GM12878 (cell line): ENCODE measurements at regions not wholly inside any gene's neighbourhood (a gene's known extent, or its start where the extent isn't known, plus 50 kb on each side); places are given as distances from the start of the nearest gene placed in this dataset.
"Not testable (repeated sequence)": the region's sequence is repeated elsewhere in the genome, so short reads cannot be mapped to it uniquely, and the experiment has no call there.

Experiments used
- ATAC-seq: fragments of 200-7000 bp; cut with Tn5 transposase; 3 replicates; pipeline ENCODE4 v1.9.1; 2020; ENCODE audit warnings: mild to moderate bottlenecking, moderate library complexity
- BruUV-seq: library from RNA; stranded (reverse); fragments of 400-500 nt; replicated peaks from 2 replicates; lab custom pipeline; 2021; lab: Mats Ljungman, UMichigan
- CTCF ChIA-PET: fragments of 300-600 bp; sonication (Branson Sonifier 250); formaldehyde crosslinking; extraction: SDS; loops from one replicate; lab custom pipeline; 2021; ENCODE audit warnings: inconsistent platforms; lab: Yijun Ruan, JAX
- POLR2A ChIA-PET: fragments of 350-600 bp; formaldehyde crosslinking; extraction: SDS; loops from one replicate; lab custom pipeline; 2021; ENCODE audit warnings: inconsistent platforms; lab: Charles Lee
- RAD21 ChIA-PET: fragments of 300-600 bp; sonication (Branson Sonifier 250); formaldehyde crosslinking; loops from one replicate; lab custom pipeline; 2023; ENCODE audit warnings: antibody characterized with exemption; ENCODE audit not compliant: unreplicated experiment; lab: Charles Lee
- SMC1A ChIA-PET: fragments of 300-600 bp; sonication (Branson Sonifier 250); formaldehyde crosslinking; loops from one replicate; lab custom pipeline; 2023; ENCODE audit not compliant: unreplicated experiment, uncharacterized antibody; lab: Charles Lee
- DNase-seq: peaks from one replicate; pipeline ENCODE4 v3.0.0-alpha.2; 2011; ENCODE audit warnings: low read depth, low spot score
- FAIRE-seq: peaks from 3 replicates; lab custom pipeline; 2011; peaks lifted over from hg19 to GRCh38; lab: Jason Lieb, UNC
- H2AFZ ChIP-seq: 2 replicates; pipeline ENCODE4 v1.6.0; 2011; ENCODE audit warnings: low read depth, low read length, control low read depth; ENCODE audit not compliant: control insufficient read depth
- H3K27ac ChIP-seq: 2 replicates; pipeline ENCODE4 v1.5.1; 2011; ENCODE audit warnings: control low read depth; ENCODE audit not compliant: control insufficient read depth, insufficient read depth
- H3K27me3 ChIP-seq, 2 experiments: replicated peaks in 1 of 2; 2 replicates each; pipeline versions ENCODE4 v1.6.0 to v1.6.1; 2011; ENCODE audit warnings: low read length in 1 of 2; ENCODE audit not compliant: control insufficient read depth in 2 of 2, insufficient read depth in 2 of 2
- H3K36me3 ChIP-seq, 2 experiments: 2 replicates each; pipeline ENCODE4 v1.5.1; 2011; ENCODE audit warnings: low read length in 1 of 2; ENCODE audit not compliant: control insufficient read depth in 2 of 2, insufficient read depth in 2 of 2
- H3K4me1 ChIP-seq: 2 replicates; pipeline ENCODE4 v1.6.1; 2011; ENCODE audit warnings: mild to moderate bottlenecking, low read length, moderate library complexity, mixed read lengths; ENCODE audit not compliant: control insufficient read depth, insufficient read depth
- H3K4me2 ChIP-seq: 2 replicates; pipeline ENCODE4 v1.6.0; 2011; ENCODE audit warnings: control low read depth; ENCODE audit not compliant: control insufficient read depth, insufficient read depth
- H3K4me3 ChIP-seq: fragments of 200-600 bp; sonication (generic); 2 replicates; pipeline ENCODE4 v1.5.1; 2016
- H3K79me2 ChIP-seq: 2 replicates; pipeline ENCODE4 v1.6.0; 2011; ENCODE audit warnings: low read length; ENCODE audit not compliant: control insufficient read depth, insufficient read depth
- H3K9ac ChIP-seq: 2 replicates; pipeline ENCODE4 v1.8.0; 2011; ENCODE audit warnings: low read length, control low read depth, mixed read lengths; ENCODE audit not compliant: control insufficient read depth, insufficient read depth
- H3K9me3 ChIP-seq: replicated peaks from 3 replicates; pipeline ENCODE4 v1.5.1; 2011; ENCODE audit warnings: mild to moderate bottlenecking, low read length; ENCODE audit not compliant: control insufficient read depth, insufficient read depth
- H4K20me1 ChIP-seq: 2 replicates; pipeline ENCODE4 v1.6.0; 2011; ENCODE audit not compliant: control insufficient read depth, insufficient read depth
- WGBS: methylation state at CpG from one replicate; pipeline ENCODE4 v1.1.6; 2016; ENCODE audit warnings: low lambda C conversion rate; ENCODE audit not compliant: insufficient replicate concordance, insufficient coverage; ENCODE audit errors: missing lambda C conversion rate; 5-methylcytosine and 5-hydroxymethylcytosine counted together
- in situ Hi-C: fragments of 300-500 bp; cut with MboI; formaldehyde crosslinking; loops from 9 replicates; pipeline ENCODE4 v1.14.3; 2018; ENCODE audit warnings: mixed read lengths
- intact Hi-C: fragments of 100-400 bp; cut with micrococcal nuclease; formaldehyde crosslinking; loops from one replicate; pipeline ENCODE4 v1.14.2; 2022; ENCODE audit not compliant: unreplicated experiment

DNA sequence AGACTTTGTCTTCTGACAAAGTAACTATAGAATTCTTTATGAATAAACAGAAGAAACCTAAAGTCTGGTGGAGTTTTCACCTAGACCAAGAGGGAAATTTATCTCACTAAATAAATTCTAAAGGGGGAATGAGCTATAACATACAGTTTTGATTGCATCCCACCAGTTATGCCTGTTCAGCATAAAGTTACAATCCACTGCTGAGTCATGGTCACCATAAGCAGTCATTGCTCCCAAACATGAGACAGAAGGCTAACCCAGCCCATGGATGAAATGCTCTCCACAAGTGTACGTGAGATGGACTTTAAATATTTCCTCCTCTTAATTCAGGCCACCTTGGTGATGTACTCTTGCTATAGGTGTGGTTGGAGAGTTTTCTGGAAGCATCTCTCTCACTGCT lies 96.7 kb upstream of the CCT8L2 start:
- H3K36me3 ChIP-seq, H3K27me3 ChIP-seq, H3K79me2 ChIP-seq, H2AFZ ChIP-seq, intact Hi-C loops, SMC1A ChIA-PET, ATAC-seq, BruUV-seq, DNase-seq, POLR2A ChIA-PET, in situ Hi-C loops, H3K27ac ChIP-seq, H3K4me2 ChIP-seq, FAIRE-seq, H3K4me3 ChIP-seq, CTCF ChIA-PET, H3K4me1 ChIP-seq, H3K9ac ChIP-seq, RAD21 ChIA-PET, H4K20me1 ChIP-seq, H3K9me3 ChIP-seq: not testable (repeated sequence)
- WGBS: 0% methylated on average over 1 of the region's 1 CpG

DNA sequence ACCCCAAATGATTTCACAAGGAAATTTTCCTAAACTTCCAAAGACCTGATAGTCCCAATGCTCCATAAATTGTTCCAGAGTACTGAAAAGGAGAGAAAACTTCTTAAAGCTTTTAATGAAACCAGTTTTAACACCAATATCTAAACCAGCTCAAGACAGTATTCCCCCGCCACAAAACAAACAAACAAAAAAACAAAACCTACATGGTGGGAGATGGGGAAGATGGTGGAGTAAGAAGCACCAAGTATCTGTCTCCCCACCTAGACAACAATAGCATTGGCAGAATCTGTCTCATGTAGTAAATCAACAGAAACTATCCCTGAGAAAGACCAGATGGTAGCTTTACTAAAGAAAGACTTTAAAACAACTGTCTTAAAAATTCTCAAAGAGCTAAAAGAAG lies 88.7 kb upstream of the CCT8L2 start:
- H3K4me3 ChIP-seq, intact Hi-C loops, in situ Hi-C loops, H2AFZ ChIP-seq, H3K36me3 ChIP-seq, DNase-seq, FAIRE-seq, H3K4me2 ChIP-seq, H3K27me3 ChIP-seq, ATAC-seq, H3K27ac ChIP-seq, H3K4me1 ChIP-seq, H3K9ac ChIP-seq, SMC1A ChIA-PET, BruUV-seq, RAD21 ChIA-PET, POLR2A ChIA-PET, CTCF ChIA-PET, H4K20me1 ChIP-seq, H3K79me2 ChIP-seq, H3K9me3 ChIP-seq: not testable (repeated sequence)
- 0% methylated on average over 1 of the region's 1 CpG for WGBS

DNA sequence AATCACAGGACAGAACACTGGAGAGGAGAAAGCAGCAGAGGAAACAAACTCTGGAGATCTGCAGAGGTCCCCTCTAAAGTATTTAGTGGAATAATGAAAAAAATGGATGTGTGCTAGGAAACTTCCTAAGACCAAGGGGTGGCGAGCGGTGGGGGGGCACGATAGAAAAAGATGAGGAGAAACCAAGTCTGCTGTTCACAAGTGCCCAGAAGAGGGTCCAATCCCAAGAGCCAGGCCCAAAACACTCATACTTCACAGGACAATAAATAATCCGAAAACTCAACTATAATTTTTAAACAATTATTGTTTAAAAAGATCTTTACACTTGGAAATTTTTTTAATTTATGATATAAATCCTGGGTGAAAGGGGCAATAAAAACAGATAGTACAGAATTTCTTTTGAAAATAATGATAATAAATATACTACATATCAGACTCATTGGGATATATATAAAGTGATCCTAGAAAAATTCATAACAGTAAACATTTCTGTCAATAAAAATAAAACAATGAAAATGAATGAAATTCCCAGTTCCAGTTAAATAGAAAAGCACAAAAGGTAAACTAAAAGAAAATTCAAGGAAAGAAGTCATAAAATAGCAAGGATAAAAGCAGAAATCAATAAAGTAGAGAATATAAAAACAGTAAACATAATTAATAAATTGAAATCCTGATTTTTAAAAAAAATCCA lies 87.7 kb upstream of the CCT8L2 start:
- in situ Hi-C loops, H3K4me3 ChIP-seq, H3K4me2 ChIP-seq, CTCF ChIA-PET, H3K27ac ChIP-seq, RAD21 ChIA-PET, FAIRE-seq, H3K79me2 ChIP-seq, H3K4me1 ChIP-seq, BruUV-seq, H4K20me1 ChIP-seq, SMC1A ChIA-PET, intact Hi-C loops, H3K9me3 ChIP-seq, DNase-seq, H3K9ac ChIP-seq, H3K36me3 ChIP-seq, H2AFZ ChIP-seq, ATAC-seq, POLR2A ChIA-PET, H3K27me3 ChIP-seq: not testable (repeated sequence)
- 27% methylated on average over 4 of the region's 4 CpGs for WGBS

DNA sequence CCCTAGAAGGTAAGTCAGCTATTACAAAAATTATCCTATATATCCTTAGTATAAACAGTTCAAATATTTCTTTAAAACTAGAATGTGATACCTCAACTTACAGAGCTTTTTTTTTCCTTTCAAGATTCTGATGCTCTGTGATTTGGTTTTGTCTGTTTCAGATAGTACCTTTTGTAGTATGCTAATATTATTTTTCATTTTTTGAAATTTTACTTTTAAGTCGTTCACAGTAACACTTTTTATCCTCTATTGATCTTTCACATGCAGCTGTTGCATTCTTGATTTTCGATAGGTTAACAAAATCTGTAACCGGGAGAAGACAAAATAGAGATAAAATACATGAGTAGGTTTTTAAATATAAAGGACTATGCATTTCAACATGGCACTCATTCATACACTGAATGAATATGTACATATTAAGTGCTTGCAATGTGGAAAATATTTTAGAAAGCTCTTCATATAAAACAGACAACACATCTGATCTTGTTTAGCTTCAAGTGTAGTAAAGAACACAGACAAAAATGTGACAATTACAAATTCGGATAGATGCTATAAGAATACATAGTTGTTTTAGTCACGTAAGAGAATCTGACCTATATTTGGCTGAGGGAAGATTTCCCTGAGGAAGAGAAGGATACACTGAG lies 86.7 kb upstream of the CCT8L2 start:
- H3K4me3 ChIP-seq, RAD21 ChIA-PET, POLR2A ChIA-PET, BruUV-seq, in situ Hi-C loops, ATAC-seq, H3K27ac ChIP-seq, H3K9me3 ChIP-seq, CTCF ChIA-PET, H3K27me3 ChIP-seq, intact Hi-C loops, H2AFZ ChIP-seq, FAIRE-seq, H3K4me2 ChIP-seq, DNase-seq, H3K79me2 ChIP-seq, H3K36me3 ChIP-seq, H3K9ac ChIP-seq, H3K4me1 ChIP-seq, H4K20me1 ChIP-seq, SMC1A ChIA-PET: not testable (repeated sequence)
- WGBS: 6% methylated on average over 5 of the region's 5 CpGs
